ENCODE measurements at regions not wholly inside any gene's neighbourhood (a gene's known extent, or its start where the extent isn't known, plus 50 kb on each side); places are given as distances from the start of the nearest gene placed in this dataset.

DNA sequence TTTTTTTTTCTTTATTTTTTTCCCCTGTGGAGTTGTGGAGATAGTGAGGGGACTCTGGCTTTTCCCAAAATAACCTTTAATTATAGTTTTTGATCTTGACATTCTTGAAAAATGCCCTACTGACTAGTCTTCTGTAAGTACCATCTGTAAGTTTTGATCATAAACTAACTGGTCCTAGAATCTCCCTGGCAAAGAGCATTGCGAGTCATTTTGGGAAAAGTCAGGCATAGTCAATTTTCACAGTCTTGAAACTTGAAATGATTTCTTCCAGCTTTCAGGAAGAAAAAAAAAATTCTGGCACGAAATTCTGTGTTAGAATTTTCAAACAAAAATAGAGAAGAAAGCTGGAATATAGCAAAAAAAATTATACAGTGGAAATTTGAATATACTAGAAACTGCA is 181.2 kb upstream of the SNX7 start:
- DNase-seq (ENCODE audit: low read depth in 2 of 2), result no peak

DNA sequence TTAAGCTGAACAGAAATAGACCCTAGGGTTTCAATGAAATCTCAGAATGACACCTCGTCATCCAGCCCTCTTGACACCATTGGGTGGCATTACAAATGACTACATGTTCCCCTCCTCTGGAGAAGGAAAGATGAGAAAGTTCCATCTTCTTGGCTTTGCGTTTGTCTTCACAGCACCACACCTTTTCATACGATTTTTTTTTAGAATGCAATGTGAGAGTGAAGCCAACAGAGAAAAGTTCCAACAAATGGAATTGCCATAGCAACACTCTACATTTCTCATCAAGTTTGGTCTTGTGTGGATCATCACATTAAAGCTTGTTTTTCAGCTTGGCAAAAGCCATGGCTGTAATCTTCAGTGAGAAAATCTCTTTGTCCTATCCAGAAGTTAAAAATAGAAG is 183.4 kb upstream of the SNX7 start:
- no peak for DNase-seq (ENCODE audit: low read depth in 2 of 2)

DNA sequence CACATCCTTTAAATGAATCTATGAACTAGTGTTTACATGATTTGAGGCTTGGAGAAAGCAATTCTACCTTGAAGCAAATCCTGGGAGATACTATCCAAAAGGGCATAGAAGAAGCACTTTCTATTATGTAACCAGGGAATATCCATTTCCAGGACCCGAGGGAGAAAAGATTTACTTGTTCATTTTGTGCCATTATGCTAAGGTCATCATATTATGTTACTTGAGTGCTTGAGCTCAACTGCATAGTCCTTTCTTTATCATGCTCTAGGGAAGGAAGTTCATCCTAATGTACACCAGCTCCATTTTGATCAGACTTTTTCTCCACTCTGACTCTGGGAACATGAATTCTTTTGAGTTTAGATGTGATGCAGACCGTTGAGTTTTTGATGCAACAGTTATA is 188.6 kb upstream of the SNX7 start:
- DNase-seq (ENCODE audit: low read depth in 2 of 2), result no peak

DNA sequence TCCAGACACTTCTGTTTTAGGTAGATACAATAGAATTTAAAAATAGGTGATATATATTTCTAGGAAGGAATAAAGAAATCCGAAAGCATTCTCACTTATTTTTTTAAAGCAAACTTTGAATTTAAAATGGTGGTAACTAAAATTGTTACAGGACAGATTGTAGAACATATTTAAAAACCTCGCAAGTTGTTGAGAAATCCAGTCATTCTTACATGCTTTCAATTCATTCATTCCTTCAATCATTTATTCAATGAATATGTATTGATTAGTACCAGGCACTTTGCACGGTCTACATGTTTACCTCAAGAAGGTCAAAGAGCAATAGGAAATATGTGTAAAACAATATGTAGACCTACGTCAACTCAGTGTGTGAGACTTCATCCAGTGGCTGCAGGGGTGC is 189.9 kb upstream of the SNX7 start:
- DNase-seq (ENCODE audit: low read depth in 2 of 2), result no peak

DNA sequence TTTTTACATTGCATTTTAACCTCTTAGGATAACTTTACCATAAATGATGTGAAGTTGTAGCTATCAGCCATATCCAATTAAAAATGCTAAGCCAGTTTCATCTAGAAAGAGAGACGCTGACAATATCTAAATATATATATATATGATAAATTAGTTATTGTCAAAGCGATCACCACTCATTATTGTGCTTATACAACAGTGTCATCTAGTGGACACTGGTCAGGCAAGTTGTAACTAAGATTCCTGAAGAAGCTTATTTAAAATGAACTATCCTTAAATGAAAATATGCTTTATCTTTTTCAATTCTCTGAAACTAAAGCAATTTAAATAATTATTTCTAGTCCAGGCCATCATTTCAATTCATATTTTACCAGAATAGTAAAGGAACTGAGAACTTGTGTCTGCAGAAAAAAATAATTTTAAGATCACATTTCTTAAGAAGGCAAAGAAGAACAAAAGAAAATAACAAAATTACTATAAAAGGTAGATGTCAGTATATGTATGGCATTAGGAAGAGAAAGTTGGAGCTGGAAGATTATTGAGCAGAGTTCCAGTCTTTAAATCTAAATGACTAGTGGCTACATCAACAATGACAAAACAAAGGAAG is 193.3 kb upstream of the SNX7 start:
- DNase-seq (ENCODE audit: low read depth in 2 of 2), result no peak

DNA sequence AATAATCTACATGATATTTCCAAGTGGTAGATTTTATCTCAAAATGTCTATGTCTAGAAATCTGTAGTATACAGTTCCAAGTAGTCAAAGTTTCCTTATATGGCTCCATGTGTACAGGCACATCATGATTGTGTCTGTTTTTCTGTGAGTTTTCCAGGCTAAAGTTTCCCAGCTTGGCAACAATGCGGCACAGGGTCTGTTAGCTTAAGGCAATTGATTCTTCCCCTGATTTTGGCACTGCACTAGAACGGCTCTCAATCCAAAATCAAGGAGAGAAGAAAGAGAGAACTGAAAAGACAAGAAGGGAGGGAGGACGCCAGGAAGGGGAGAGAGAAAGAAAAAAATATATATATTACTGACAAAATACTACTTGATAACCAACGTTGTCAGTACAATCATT is 193.9 kb upstream of the SNX7 start:
- DNase-seq (ENCODE audit: low read depth in 2 of 2), result no peak

DNA sequence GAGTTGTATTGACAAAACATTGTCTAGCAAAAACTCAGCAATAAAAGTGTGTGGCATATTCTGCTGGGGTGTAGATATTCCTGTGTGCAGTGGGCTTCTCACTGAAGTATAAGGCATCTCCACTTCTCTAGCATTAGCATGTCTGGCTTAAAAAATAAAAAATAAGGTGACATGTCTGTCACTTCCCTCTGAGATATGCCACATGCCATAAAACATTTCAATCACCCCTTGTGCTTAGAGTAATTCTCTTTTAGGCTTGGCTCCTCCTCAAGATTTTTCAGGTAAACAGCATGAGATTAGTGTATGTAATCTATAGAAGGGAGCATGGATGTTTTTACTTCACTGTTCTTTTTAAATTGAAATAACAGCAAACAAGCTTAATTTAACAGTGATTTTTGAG is 194.4 kb upstream of the SNX7 start:
- DNase-seq (ENCODE audit: low read depth in 2 of 2), result no peak

DNA sequence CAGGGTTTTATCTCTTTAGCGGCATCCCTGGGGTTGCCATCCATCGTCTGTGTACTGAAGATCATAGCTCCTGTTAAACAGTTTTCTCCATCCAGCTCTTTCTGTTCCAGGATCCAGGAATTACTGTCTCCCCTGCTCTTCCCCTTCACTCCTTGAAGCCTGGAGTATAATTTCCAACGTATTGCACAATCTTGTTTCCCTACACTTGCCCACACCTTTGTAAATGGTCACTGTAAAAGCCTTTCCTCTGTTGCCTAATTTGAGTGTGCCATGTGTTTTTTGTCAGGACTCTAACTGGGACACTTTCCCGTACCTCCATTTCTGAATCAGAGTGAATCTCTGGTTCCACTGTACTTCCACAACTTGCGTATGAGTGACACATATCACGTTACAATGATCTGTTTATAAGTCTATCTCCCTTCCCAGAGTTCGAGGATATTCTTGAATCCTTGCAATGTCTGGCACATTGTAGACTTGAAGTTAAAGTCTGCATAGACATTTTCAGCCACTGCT is 199.6 kb upstream of the SNX7 start:
- DNase-seq (ENCODE audit: low read depth in 2 of 2), result no peak

DNA sequence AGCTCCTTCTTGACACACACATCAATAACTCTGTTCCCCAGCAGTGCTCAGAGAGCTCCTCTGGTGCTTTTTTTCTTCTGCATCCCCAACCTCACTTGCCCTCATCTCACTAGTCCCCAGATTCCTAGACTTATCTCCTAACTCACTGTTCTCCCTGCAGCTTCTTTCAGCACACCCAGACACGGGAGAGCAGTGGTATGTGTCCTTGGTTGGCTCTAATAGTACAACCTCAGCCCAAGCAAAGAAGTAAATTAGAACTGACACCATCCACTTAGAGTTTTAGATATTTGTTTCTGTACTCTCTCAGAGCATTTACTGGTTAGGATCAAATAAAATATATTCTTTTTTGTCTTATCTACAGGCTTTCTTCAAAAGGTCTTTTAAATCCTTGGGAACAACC is 201.4 kb upstream of the SNX7 start:
- no peak for DNase-seq (ENCODE audit: low read depth in 2 of 2)

DNA sequence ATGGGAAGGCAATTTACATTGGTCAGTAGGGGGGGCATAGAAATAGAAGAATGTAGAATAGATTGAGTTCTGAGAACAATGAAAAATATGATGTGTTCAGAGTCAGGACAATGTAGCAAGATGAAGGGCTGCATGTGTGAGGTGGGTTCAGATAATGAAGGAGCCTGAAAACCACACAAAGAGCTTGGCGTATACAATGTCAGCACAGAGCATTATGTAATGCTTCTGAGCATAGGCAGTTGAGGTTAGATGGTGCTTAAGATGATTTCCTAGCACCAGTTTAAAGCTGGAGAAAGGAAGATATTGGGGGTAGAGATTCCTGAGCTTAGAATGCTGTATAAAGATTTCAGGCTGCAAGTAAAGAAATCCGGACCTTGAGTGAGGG is 202.0 kb upstream of the SNX7 start:
- no peak for DNase-seq (ENCODE audit: low read depth in 2 of 2)

DNA sequence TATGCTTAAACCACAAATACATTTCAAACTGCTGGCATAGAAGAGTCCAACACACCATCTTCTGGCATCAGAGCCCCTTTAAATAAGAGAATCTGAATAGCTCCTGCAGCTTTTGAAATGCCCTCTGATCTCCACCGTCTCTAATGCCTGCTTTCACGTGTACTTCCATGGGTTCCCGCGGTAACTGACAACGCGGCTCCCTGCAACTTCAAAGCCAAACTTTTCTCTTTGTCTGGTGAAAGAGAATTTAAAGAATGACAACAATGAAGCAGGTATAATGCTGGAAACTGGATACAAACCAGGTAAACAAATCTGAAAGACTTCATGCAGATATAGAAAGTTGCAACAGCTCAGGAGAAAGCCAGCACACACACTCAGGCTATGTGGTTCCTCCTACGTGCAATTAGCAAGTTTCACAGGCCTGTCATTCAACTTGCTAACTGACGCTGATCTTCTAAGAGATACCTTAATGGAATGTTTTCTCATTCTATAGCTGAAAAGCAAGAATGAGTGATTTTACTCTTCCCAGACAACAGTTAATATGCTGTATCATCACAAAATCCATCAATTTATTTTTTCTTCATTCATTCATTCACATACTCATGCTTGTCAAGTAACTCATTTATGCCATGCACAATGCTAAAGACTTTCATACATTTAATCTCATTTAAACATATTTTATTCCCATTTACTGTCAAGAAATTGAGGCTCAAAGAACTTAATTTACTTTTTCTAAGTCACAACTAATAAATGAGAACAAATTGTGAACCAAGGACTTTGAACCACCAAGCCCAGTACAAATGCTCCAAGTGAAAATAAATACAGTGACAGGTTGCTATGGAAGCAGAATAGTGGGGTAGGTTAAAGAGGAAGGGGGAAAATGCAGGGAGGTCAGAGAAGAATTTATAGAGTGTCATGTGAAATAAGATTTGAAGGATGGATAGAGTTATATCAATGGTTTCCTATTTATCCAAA is 202.7 kb upstream of the SNX7 start:
- DNase-seq (ENCODE audit: low read depth in 2 of 2), result no peak

DNA sequence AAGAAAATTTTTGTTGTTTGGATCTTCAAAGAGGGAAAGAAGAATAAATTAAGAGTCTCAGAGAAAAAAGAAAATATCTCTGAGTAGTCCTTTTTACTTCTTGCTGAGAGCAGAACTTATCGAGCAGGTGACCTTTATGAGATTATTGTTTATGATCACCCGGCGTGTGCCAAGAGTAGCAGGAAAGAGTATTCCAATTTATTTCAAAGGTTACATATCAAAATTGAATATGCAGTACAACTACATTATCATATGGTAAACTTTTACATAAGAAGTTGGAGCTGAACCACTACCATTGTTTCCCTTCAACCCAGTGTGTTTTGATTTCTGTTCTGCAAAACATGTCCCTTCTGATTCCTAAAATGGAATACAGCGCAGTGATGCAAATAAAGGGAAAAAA is 204.3 kb upstream of the SNX7 start:
- no peak for DNase-seq (ENCODE audit: low read depth in 2 of 2)

DNA sequence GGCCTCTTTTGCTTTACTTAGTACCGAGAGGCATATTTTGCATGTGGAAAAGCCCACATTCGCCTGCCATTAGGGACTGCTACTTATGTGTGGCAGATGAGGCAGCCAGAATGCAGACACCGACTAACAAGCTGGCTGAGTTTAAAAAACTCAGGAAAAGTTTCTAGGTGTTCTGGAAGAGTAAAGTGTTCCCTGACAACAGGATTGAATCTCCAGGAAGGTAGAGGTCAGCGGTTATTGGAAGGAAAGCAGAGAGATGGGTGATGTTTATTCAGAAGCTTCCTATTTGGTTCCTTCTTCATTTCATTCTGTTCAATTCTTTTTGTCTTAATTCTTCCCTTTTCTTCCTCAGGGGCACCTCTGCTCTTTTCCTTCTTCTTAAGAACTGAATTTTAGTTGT is 206.9 kb upstream of the SNX7 start:
- DNase-seq (ENCODE audit: low read depth in 2 of 2), result no peak

DNA sequence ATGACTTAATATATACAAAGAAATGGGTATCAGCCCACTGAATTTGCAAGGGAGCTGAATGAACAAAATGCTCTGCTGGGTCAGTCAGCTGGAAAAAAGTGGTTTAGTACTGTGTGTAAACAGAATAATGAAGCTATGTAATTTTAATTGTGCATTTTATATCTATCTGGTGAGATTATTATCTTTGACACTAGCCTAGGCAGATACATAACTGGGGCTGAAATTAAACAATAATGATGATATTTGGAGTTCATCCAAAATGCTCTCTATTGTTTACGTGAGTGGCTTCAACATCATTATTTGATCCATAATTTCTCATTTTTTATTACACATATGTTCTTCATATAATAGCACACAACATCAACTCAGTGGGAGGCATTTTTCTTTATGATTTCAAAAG is 208.5 kb upstream of the SNX7 start:
- no peak for DNase-seq (ENCODE audit: low read depth in 2 of 2)

DNA sequence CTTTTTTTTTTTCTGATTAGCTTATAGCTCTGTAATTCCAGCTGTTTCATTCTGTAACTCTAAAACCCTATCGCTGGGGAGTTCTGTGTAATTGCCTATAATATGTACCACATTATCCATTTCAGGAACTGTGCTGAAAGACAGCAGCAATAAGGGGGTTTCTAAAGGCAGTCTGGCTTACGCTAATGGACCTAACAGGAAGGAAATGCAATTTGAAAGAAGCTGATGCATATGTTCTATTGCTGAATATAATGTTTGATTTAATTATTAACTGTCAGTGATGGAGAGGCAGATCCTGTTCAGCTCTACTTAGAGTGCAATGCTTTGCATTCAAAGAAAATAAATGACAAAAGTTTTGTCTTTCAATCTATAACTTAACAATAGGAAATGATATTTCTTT is 209.4 kb upstream of the SNX7 start:
- DNase-seq (ENCODE audit: low read depth in 2 of 2), result no peak

DNA sequence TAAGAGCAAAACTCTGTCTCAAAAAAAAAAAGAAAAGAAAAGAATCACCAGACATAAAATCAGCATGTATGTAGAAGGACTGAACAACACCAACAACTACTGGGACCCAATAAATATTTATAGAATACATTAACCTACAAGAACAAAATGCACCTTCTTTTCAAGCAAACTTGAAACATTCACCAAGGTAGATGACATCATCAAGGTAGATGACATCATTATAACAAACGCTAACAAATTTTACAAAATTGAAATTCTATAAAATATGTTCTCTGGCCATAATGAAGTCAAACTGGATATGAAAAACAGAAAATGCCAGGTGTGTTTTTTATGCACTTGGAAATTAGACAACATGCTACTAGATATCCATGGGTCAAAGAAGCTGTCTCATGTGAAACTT is 220.2 kb upstream of the SNX7 start:
- no peak for DNase-seq (ENCODE audit: low read depth in 2 of 2)

DNA sequence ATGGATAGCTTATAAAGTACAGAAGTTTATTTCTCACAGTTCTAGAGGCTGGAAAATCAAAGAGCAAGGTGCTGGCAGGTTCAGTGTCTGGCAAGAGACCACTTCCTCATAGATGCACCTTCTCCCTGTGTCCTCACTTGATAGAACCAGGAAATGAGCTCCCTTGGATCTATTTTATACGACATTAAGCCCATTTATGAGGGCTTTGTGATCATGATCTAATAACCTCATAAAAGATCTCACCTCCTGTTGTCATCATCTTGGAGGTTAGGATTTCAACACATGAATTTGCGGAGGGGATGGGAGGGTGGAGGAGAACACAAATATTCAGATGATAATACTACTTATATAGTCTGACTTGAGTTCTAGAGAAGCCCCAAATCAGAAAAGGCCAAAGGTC is 222.1 kb upstream of the SNX7 start:
- DNase-seq (ENCODE audit: low read depth in 2 of 2), result no peak

DNA sequence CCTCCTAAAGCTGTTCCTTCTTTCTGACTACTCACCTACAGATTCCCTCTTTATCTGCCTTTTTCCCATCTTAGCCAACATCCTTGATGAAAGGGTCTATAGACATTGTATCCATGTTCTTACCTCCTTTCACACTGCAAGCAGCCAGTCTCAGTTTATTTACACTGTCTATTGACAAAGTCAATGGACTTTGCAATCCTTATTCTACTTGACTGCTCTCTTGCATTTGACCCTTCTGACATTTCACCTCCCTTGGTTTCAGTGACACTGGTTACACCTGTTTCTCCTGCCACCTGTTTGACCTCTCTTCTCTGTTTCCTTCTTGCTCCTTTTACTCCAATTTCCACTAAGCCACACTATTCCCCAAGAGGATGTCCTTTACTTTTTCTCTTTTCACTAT is 224.0 kb upstream of the SNX7 start:
- DNase-seq (ENCODE audit: low read depth in 2 of 2), result no peak

DNA sequence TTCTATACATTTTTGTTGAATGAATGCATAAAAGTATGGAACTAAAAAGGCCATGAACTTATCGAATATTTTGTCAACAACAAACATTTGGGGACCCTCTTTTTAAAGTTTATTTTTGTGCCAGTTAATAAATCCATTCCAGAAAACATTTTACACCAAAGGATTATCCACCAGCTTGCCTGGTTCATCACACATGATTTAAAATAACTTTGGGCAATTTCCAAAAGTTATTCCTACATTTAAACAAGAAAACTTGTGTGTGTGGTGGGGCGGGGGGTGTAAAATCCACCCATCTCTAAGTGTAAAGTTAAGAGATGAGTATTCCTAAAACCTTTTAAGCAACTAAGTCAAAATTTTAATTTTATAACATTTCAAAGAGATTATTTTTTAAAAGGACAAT is 224.5 kb upstream of the SNX7 start:
- no peak for DNase-seq (ENCODE audit: low read depth in 2 of 2)

DNA sequence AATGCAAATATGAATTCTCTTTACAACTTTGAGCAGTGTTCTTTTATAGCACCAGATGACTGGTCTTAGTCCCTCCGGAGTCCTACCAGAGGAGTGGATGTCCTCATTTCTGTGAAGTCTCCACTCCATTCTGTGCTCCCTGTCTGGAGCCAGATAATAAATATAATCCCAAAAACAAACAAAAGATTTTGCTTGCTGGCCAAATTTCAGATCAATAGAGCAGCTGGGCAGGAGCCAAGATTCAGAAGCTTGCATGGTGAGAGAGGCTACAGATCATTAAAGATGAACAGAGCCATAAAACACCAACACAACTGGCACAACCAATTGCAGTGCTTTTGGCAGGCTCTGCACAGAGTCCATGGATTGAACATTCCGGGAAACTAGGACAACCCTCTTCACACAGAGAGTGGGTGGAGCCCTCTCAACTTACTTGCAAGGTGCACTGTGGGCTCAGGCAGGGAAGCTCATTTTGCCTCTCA is 231.5 kb upstream of the SNX7 start:
- no peak for DNase-seq (ENCODE audit: low read depth in 2 of 2)

DNA sequence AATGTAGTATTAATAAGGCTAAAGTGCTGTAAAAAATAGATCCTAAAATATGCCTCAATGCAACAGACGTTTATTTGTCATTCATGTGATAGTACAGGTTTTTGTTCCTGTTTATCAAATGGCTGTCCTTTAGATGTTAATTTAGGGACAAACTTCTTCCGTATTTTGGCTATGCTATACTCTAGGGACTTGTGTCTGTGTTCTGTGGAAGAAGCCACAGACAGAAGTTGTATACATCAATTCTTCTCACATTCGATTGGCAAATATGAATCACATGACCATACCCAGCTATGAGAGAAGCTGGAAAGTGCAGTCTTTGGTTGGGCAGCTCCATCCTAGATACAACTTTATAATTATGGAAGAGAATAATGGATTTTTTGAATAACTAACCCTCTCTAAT is 232.7 kb upstream of the SNX7 start:
- DNase-seq (ENCODE audit: low read depth in 2 of 2), result no peak

DNA sequence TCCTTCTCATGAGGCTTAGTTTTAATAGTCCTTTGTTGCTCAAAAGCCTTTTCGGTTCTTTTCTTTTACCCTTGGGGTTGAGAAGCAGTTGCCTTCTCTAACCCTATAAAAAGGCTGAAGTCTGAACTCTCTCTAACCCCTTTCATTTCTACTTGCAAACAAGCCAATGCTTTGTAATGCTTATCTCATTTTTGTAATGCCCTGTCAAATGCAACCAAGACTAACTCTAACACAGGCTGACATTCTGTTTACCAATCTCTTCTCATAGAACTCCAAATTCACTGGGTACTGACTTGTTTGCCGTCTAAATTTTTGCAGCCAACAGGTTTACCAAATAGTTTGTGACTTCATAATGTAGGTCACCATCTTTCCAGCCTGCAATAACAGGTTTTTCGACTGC is 233.9 kb upstream of the SNX7 start:
- no peak for DNase-seq (ENCODE audit: low read depth in 2 of 2)

DNA sequence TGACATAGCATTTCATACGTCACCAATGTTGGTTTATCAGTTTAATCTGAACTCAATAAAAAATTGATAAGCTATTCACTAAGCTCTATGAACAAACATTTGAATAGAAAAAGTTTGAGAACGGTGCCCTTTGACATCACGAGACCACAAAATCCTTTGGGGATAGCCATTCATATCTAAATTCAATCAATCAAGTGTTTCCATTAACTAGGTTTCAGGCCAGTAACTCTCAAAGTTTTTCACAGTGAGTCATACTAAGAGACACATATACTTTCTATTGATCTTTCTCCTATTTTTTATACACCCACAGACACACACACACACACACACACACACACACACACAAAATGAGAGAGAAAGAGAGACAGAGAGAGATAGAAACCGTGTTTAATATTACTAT is 235.4 kb upstream of the SNX7 start:
- DNase-seq (ENCODE audit: low read depth in 2 of 2), result no peak
